NB4 (cell line): ENCODE measurements at regions not wholly inside any gene's neighbourhood (a gene's known extent, or its start where the extent isn't known, plus 50 kb on each side); places are given as distances from the start of the nearest gene placed in this dataset.

Experiments used
- DNase-seq: peaks from one replicate; pipeline ENCODE4 v3.0.0; 2010; ENCODE audit warnings: low read depth
- H3K4me3 ChIP-seq: one replicate; pipeline ENCODE4 v1.5.1; 2011; ENCODE audit warnings: mild to moderate bottlenecking, low read depth, low read length, moderate library complexity
- CTCF ChIP-seq: IDR thresholded peaks from one replicate; pipeline ENCODE4 v1.5.1; 2012; ENCODE audit warnings: low read depth, low read length
- MYC ChIP-seq: IDR thresholded peaks from 2 replicates; pipeline ENCODE4 v1.6.1; 2011; ENCODE audit warnings: low read depth, low read length
- POLR2A ChIP-seq: IDR thresholded peaks from 2 replicates; pipeline ENCODE4 v1.6.1; 2011; ENCODE audit warnings: mild to moderate bottlenecking; ENCODE audit not compliant: insufficient read length; ENCODE audit errors: extremely low read depth
- TF ChIP-seq, protein P1 (sequence below): IDR thresholded peaks from 2 replicates; pipeline ENCODE4 v1.6.1; 2011; ENCODE audit warnings: low read depth, low read length

- no peak for DNase-seq
- TF ChIP-seq MYC: no peak
- TF ChIP-seq, protein P1, sequence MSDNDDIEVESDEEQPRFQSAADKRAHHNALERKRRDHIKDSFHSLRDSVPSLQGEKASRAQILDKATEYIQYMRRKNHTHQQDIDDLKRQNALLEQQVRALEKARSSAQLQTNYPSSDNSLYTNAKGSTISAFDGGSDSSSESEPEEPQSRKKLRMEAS: no peak
Measured at GRCh38 chr1:182274618-182275017, 117.0 kb downstream of the GLUL start.

GRCh38 chr1:182270731-182271130 is 120.9 kb downstream of the GLUL start:
- no peak for DNase-seq
- H3K4me3 ChIP-seq: no peak overlapping the region
- no peak for TF ChIP-seq POLR2A
- no peak for TF ChIP-seq CTCF
- TF ChIP-seq, protein P1: no peak
- no peak for TF ChIP-seq MYC

More at GRCh38 chr1:182274618-182275017, 117.0 kb downstream of the GLUL start:
- no peak overlapping the region for H3K4me3 ChIP-seq

- H3K4me3 ChIP-seq: no peak overlapping the region
- DNase-seq: no peak
- TF ChIP-seq MYC: no peak
- TF ChIP-seq, protein P1: 0 out of 2 replicates have a peak, but pooled peaks have one; percentile 6
Measured at GRCh38 chr1:182269097-182269496, 122.5 kb downstream of the GLUL start.

- DNase-seq: peak; percentile 64
- H3K4me3 ChIP-seq: no peak overlapping the region
- no peak for TF ChIP-seq CTCF
- no peak for TF ChIP-seq MYC
- TF ChIP-seq, protein P1: no peak
- TF ChIP-seq POLR2A: no peak
Measured at GRCh38 chr1:182268669-182269068, 122.9 kb downstream of the GLUL start.

DNA sequence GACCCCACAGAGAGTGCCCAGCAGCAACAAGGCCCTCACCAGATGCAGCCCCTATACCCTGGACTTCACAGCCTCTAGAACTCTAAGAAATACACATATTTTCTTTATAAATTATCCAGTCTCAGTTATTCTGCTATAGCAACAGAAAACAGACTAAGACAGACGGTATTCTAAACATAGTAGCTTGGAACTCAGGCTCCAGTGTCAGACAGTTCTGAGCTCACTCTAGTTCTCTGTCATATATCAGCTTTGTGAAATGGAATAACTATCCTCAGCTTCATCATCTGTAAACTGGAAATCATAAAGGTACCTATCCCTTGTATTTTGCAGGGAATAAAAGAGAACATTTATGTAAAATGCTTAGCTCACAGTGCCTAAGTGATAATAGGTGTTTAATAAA is 127.4 kb downstream of the GLUL start:
- TF ChIP-seq, protein P1: no peak
- TF ChIP-seq POLR2A (no peak), CTCF (no peak), MYC (no peak)
- no peak for DNase-seq
- no peak overlapping the region for H3K4me3 ChIP-seq

DNA sequence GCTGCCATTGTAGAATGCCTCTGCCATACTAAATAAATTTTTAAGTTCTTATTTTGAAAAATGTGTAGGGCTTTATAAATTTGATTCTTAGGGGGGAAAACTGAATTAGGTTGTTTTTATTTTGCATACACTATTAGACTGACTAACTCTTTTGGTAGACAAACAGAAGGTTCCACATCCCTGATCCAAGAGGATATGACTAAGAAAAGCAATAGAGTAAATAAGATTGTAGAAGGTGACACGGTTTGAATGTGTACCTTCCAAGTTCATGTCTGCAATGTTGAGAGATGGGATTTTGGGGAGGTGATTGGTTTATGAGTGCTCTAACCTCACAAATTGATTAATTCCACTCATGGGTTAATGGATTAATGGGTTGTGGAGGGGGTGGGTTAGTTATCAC is 127.9 kb downstream of the GLUL start:
- no peak for TF ChIP-seq MYC
- no peak for TF ChIP-seq POLR2A
- no peak for TF ChIP-seq CTCF
- TF ChIP-seq, protein P1: no peak
- DNase-seq: no peak
- no peak overlapping the region for H3K4me3 ChIP-seq

DNA sequence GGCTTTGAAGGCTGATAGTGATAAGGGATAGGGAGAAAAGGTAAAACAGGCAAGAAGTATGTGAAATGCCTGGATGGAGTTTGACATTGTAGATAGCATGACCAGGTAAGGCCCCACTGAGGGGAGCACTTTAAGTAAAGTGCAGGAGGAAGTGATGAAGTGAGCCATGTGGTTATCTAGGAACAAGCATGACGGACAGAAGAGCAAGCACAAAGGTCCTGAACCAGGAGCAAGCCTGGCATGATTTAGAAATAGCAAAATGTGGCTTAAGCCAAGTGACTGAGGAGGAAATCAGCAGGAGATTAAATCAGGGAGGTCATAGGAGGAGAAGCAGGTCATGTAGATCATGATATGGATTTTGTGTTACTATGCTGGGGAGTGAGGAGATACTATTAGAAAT is 129.2 kb downstream of the GLUL start:
- TF ChIP-seq, protein P1: peak; percentile 60
- TF ChIP-seq MYC: no peak
- no peak for TF ChIP-seq POLR2A
- no peak for TF ChIP-seq CTCF
- no peak overlapping the region for H3K4me3 ChIP-seq
- DNase-seq: peak; percentile 65
